Nephron progenitor cell (in vitro differentiated cells): ENCODE measurements at regions not wholly inside any gene's neighbourhood (a gene's known extent, or its start where the extent isn't known, plus 50 kb on each side); places are given as distances from the start of the nearest gene placed in this dataset.

Experiments
- DNase-seq: peaks from one replicate; pipeline ENCODE4 v3.0.0; 2021
- H3K27ac Mint-ChIP-seq: 2 replicates; pipeline ENCODE4 v1.8.0; 2021; ENCODE audit warnings: mild to moderate bottlenecking, moderate library complexity, mixed read lengths
- H3K27me3 Mint-ChIP-seq: 2 replicates; pipeline ENCODE4 v1.8.0; 2021; ENCODE audit warnings: mild to moderate bottlenecking, low read depth, mixed read lengths; ENCODE audit not compliant: poor library complexity
- H3K36me3 Mint-ChIP-seq: 2 replicates; pipeline ENCODE4 v1.8.0; 2021; ENCODE audit warnings: low read depth, mixed read lengths
- H3K4me1 Mint-ChIP-seq: 2 replicates; pipeline ENCODE4 v1.8.0; 2021; ENCODE audit warnings: mixed read lengths
- H3K4me3 Mint-ChIP-seq: 2 replicates; pipeline ENCODE4 v1.8.0; 2021; ENCODE audit warnings: mild to moderate bottlenecking, moderate library complexity, mixed read lengths
- H3K9me3 Mint-ChIP-seq: 2 replicates; pipeline ENCODE4 v1.8.0; 2021; ENCODE audit warnings: mild to moderate bottlenecking, moderate library complexity, mixed read lengths
- TF ChIP-seq, protein P1 (sequence below): fragments of 200-600 bp; sonication (generic); IDR thresholded peaks from 2 replicates; pipeline ENCODE4 v1.5.0; 2021; ENCODE audit warnings: antibody characterized with exemption

DNA sequence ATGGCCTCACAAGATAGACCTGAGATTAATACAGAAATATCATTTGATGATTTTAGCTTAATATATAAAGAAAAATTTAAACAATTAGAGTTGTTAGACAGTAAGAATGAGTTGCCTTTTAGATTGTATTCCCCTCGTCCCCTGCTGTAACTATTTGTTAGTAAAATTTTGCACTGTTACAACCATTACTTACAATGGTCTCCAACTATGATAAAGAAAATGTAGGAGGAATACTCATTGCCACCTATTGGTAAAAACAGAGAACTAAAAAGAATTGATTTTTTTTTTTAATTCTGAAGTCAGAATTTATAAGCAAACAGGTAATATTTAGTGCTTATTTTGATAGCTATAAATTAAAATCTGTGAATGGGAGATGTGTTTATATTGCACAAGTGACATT is 937.6 kb downstream of the TLE4 start:
- Mint-ChIP-seq H3K4me3 (no peak overlapping the region), H3K36me3 (no peaks in the 10 kb centered on the region), H3K27me3 (peaks cover 3% of the 10 kb centered on the region), H3K9me3 (peaks cover 1% of the 10 kb centered on the region), H3K27ac (no peak overlapping the region), H3K4me1 (peaks cover 20% of the 10 kb centered on the region)
- TF ChIP-seq, protein P1, sequence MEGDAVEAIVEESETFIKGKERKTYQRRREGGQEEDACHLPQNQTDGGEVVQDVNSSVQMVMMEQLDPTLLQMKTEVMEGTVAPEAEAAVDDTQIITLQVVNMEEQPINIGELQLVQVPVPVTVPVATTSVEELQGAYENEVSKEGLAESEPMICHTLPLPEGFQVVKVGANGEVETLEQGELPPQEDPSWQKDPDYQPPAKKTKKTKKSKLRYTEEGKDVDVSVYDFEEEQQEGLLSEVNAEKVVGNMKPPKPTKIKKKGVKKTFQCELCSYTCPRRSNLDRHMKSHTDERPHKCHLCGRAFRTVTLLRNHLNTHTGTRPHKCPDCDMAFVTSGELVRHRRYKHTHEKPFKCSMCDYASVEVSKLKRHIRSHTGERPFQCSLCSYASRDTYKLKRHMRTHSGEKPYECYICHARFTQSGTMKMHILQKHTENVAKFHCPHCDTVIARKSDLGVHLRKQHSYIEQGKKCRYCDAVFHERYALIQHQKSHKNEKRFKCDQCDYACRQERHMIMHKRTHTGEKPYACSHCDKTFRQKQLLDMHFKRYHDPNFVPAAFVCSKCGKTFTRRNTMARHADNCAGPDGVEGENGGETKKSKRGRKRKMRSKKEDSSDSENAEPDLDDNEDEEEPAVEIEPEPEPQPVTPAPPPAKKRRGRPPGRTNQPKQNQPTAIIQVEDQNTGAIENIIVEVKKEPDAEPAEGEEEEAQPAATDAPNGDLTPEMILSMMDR: no peak
- no peak for DNase-seq

DNA sequence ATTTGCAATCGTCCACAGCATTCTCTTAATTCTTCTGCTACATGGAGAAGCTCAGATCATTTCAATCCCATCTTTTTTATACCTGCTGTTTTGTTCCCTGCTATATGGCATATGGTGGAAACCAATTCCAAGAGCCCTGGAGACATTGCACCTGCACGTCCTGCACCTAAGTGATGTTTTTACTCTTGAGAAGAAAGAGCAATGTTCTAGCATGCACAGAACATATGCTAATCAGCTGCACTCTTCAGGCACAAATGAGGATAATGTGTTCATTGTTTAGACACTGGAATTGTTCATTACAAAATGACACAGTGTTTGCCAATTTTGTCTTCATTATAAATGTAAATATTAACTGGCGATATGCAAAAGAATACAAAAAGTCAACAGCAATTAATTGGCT is 935.8 kb downstream of the TLE4 start:
- H3K4me3 Mint-ChIP-seq: no peak overlapping the region
- H3K27ac Mint-ChIP-seq: no peak overlapping the region
- TF ChIP-seq, protein P1: no peak
- no peaks in the 10 kb centered on the region for H3K36me3 Mint-ChIP-seq
- peaks cover 33% of the 10 kb centered on the region for H3K4me1 Mint-ChIP-seq
- no peak for DNase-seq
- peaks cover 3% of the 10 kb centered on the region for H3K27me3 Mint-ChIP-seq
- no peaks in the 10 kb centered on the region for H3K9me3 Mint-ChIP-seq

DNA sequence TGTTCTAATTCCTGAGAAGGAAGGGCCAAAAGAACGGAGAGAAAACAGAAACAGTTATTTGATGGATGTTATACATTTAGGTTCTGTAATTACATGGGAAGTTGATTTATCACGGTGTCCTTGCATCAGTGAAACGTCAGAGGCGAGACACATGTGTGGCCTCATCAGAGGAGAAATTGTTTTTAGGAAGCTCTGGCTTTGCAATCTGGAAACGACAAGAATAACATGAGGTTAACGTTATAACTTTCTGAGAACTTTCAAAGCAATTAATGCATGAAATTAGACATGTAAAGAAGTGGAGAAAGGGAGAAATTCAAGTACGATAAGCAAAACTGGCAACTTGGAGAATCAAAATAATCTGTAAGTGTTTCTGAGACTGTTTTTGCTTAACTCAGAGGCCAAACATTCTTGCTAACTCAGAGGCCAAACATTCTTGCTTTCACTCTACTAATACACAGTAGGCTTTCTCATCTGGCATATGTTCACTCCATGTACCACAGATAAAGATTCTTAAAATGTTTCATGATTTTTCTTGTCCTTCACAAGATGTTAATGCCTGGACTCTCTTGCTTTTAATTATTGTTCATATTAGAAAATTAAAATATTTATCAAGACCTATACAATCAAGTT is 933.0 kb downstream of the TLE4 start:
- Mint-ChIP-seq H3K9me3 (no peaks in the 10 kb centered on the region), H3K4me1 (peaks cover 50% of the 10 kb centered on the region), H3K27ac (peak overlapping the region; percentile 70), H3K4me3 (no peak overlapping the region), H3K36me3 (no peaks in the 10 kb centered on the region), H3K27me3 (no peaks in the 10 kb centered on the region)
- no peak for DNase-seq
- TF ChIP-seq, protein P1: no peak

DNA sequence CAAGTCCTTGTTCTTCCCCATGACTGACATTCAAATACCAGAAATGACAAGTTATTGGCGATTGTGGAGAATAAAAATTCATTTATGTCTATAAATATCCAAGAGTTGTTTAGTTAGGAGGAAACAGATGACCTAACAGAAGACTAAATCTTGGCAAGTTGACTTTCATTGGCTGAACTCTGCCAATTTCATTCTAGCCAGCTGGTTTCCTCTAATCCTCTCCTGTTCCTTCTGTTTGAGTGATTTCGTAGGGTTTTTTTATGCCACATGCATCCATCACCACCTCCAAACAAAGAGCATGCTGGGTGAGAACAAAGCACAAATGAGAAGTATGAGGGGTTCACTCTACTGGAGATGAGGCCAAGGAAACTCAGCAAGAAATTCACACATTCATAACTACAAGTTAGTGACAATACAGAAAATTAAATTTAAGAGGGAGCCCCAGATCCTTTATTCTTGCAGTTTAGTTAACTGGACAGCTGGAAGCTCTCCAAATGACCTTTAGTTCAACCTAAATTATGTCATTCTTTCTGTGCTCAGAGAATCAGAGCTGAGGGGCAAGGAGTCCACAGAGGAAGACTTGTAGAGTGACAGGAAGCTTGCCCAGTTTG is 932.0 kb downstream of the TLE4 start:
- TF ChIP-seq, protein P1: no peak
- H3K27ac Mint-ChIP-seq: no peak overlapping the region
- DNase-seq: no peak
- H3K27me3 Mint-ChIP-seq: no peaks in the 10 kb centered on the region
- H3K4me1 Mint-ChIP-seq: peaks cover 55% of the 10 kb centered on the region
- H3K36me3 Mint-ChIP-seq: no peaks in the 10 kb centered on the region
- H3K4me3 Mint-ChIP-seq: no peak overlapping the region
- no peaks in the 10 kb centered on the region for H3K9me3 Mint-ChIP-seq

DNA sequence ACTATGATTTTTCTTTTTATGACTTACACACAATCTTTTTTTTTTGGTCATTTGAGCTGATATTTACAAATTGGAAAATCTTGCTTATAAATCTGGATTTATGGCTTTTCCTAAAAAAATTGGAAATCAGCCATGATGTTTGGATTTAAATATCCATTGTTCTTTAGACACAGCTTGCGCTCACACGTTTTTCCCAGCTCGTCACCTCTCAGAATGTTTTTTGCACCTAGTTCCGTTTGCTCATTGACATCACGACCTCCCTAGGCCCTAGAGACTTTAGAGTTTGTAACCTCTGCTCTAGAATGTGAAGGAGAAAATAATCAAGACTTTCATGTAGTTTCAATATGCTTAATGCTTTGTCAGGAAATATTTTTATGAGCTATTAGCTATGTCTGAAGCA is 930.5 kb downstream of the TLE4 start:
- H3K4me1 Mint-ChIP-seq: peaks cover 70% of the 10 kb centered on the region
- H3K27me3 Mint-ChIP-seq: no peaks in the 10 kb centered on the region
- H3K4me3 Mint-ChIP-seq: no peak overlapping the region
- no peak for DNase-seq
- no peak overlapping the region for H3K27ac Mint-ChIP-seq
- TF ChIP-seq, protein P1: no peak
- no peaks in the 10 kb centered on the region for H3K36me3 Mint-ChIP-seq
- no peaks in the 10 kb centered on the region for H3K9me3 Mint-ChIP-seq

DNA sequence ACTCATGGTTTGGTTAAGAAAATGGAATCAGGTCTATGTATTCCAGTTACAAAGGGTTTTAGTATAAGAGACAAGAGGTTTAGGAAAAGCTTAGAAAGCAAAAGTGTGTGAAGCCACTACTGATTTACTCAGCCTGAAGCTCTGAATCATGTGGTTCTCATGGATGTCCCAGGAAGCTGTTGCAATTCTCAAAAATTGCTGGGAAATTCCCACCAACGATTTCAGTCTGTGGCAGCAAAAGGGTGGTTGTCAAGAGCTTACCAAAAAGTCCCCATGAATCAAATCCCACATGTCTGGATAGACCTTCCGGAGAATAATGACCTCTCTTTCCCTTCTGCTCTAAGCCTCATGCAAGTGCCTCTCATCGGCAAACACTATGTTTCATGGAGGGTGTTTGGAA is 929.9 kb downstream of the TLE4 start:
- Mint-ChIP-seq H3K4me1 (peaks cover 77% of the 10 kb centered on the region), H3K4me3 (no peak overlapping the region), H3K27ac (no peak overlapping the region), H3K27me3 (no peaks in the 10 kb centered on the region), H3K36me3 (no peaks in the 10 kb centered on the region), H3K9me3 (no peaks in the 10 kb centered on the region)
- no peak for DNase-seq
- TF ChIP-seq, protein P1: no peak
